GM12878 (cell line): ENCODE measurements at regions not wholly inside any gene's neighbourhood (a gene's known extent, or its start where the extent isn't known, plus 50 kb on each side); places are given as distances from the start of the nearest gene placed in this dataset.

Source experiments
- ATAC-seq: fragments of 200-7000 bp; cut with Tn5 transposase; 3 replicates; pipeline ENCODE4 v1.9.1; 2020; ENCODE audit warnings: mild to moderate bottlenecking, moderate library complexity
- BruUV-seq: library from RNA; stranded (reverse); fragments of 400-500 nt; replicated peaks from 2 replicates; lab custom pipeline; 2021; lab: Mats Ljungman, UMichigan
- CTCF ChIA-PET: fragments of 300-600 bp; sonication (Branson Sonifier 250); formaldehyde crosslinking; extraction: SDS; loops from one replicate; lab custom pipeline; 2021; ENCODE audit warnings: inconsistent platforms; lab: Yijun Ruan, JAX
- POLR2A ChIA-PET: fragments of 350-600 bp; formaldehyde crosslinking; extraction: SDS; loops from one replicate; lab custom pipeline; 2021; ENCODE audit warnings: inconsistent platforms; lab: Charles Lee
- RAD21 ChIA-PET: fragments of 300-600 bp; sonication (Branson Sonifier 250); formaldehyde crosslinking; loops from one replicate; lab custom pipeline; 2023; ENCODE audit warnings: antibody characterized with exemption; ENCODE audit not compliant: unreplicated experiment; lab: Charles Lee
- SMC1A ChIA-PET: fragments of 300-600 bp; sonication (Branson Sonifier 250); formaldehyde crosslinking; loops from one replicate; lab custom pipeline; 2023; ENCODE audit not compliant: unreplicated experiment, uncharacterized antibody; lab: Charles Lee
- DNase-seq: peaks from one replicate; pipeline ENCODE4 v3.0.0-alpha.2; 2011; ENCODE audit warnings: low read depth, low spot score
- FAIRE-seq: peaks from 3 replicates; lab custom pipeline; 2011; peaks lifted over from hg19 to GRCh38; lab: Jason Lieb, UNC
- H2AFZ ChIP-seq: 2 replicates; pipeline ENCODE4 v1.6.0; 2011; ENCODE audit warnings: low read depth, low read length, control low read depth; ENCODE audit not compliant: control insufficient read depth
- H3K27ac ChIP-seq: 2 replicates; pipeline ENCODE4 v1.5.1; 2011; ENCODE audit warnings: control low read depth; ENCODE audit not compliant: control insufficient read depth, insufficient read depth
- H3K27me3 ChIP-seq, 2 experiments: replicated peaks in 1 of 2; 2 replicates each; pipeline versions ENCODE4 v1.6.0 to v1.6.1; 2011; ENCODE audit warnings: low read length in 1 of 2; ENCODE audit not compliant: control insufficient read depth in 2 of 2, insufficient read depth in 2 of 2
- H3K36me3 ChIP-seq, 2 experiments: 2 replicates each; pipeline ENCODE4 v1.5.1; 2011; ENCODE audit warnings: low read length in 1 of 2; ENCODE audit not compliant: control insufficient read depth in 2 of 2, insufficient read depth in 2 of 2
- H3K4me1 ChIP-seq: 2 replicates; pipeline ENCODE4 v1.6.1; 2011; ENCODE audit warnings: mild to moderate bottlenecking, low read length, moderate library complexity, mixed read lengths; ENCODE audit not compliant: control insufficient read depth, insufficient read depth
- H3K4me2 ChIP-seq: 2 replicates; pipeline ENCODE4 v1.6.0; 2011; ENCODE audit warnings: control low read depth; ENCODE audit not compliant: control insufficient read depth, insufficient read depth
- H3K4me3 ChIP-seq: fragments of 200-600 bp; sonication (generic); 2 replicates; pipeline ENCODE4 v1.5.1; 2016
- H3K79me2 ChIP-seq: 2 replicates; pipeline ENCODE4 v1.6.0; 2011; ENCODE audit warnings: low read length; ENCODE audit not compliant: control insufficient read depth, insufficient read depth
- H3K9ac ChIP-seq: 2 replicates; pipeline ENCODE4 v1.8.0; 2011; ENCODE audit warnings: low read length, control low read depth, mixed read lengths; ENCODE audit not compliant: control insufficient read depth, insufficient read depth
- H3K9me3 ChIP-seq: replicated peaks from 3 replicates; pipeline ENCODE4 v1.5.1; 2011; ENCODE audit warnings: mild to moderate bottlenecking, low read length; ENCODE audit not compliant: control insufficient read depth, insufficient read depth
- H4K20me1 ChIP-seq: 2 replicates; pipeline ENCODE4 v1.6.0; 2011; ENCODE audit not compliant: control insufficient read depth, insufficient read depth
- ATF7 ChIP-seq: fragments of 450-650 bp; IDR thresholded peaks from 2 replicates; pipeline ENCODE4 v1.6.1; 2016; ENCODE audit warnings: low read depth, mild to moderate bottlenecking
- BCL11A ChIP-seq: IDR thresholded peaks from 2 replicates; pipeline ENCODE4 v1.6.1; 2011; ENCODE audit warnings: low read depth, low read length
- CBX5 ChIP-seq: sonication (generic); IDR thresholded peaks from 2 replicates; pipeline ENCODE4 v1.6.1; 2016; ENCODE audit warnings: low read depth, moderate library complexity, mild to moderate bottlenecking, inconsistent platforms
- CEBPB ChIP-seq, 2 experiments: fragments of 150-350 bp in 1 of 2; IDR thresholded peaks; 2 replicates each; pipeline ENCODE4 v1.6.1; 2012 to 2014; ENCODE audit warnings: low read depth in 2 of 2, low read length in 2 of 2, borderline replicate concordance in 1 of 2, inconsistent platforms in 1 of 2
- CREB1 ChIP-seq: IDR thresholded peaks from 2 replicates; pipeline ENCODE4 v1.6.1; 2012; ENCODE audit warnings: low read depth, mild to moderate bottlenecking, inconsistent platforms
- DPF2 ChIP-seq: fragments of 450-650 bp; IDR thresholded peaks from 2 replicates; pipeline ENCODE4 v1.6.1; 2017; ENCODE audit warnings: mild to moderate bottlenecking
- KDM1A ChIP-seq: fragments of 200-600 bp; sonication (generic); IDR thresholded peaks from 2 replicates; pipeline ENCODE4 v1.6.1; 2016; ENCODE audit warnings: borderline replicate concordance
- MEF2A ChIP-seq: IDR thresholded peaks from 2 replicates; pipeline ENCODE4 v1.6.1; 2011; ENCODE audit warnings: low read depth, mild to moderate bottlenecking, low read length, moderate library complexity; ENCODE audit not compliant: insufficient read depth
- MTA2 ChIP-seq: fragments of 450-650 bp; IDR thresholded peaks from 2 replicates; pipeline ENCODE4 v1.6.1; 2016; ENCODE audit warnings: low read depth, mild to moderate bottlenecking, moderate library complexity
- NR2C1 ChIP-seq: fragments of 450-650 bp; IDR thresholded peaks from 2 replicates; pipeline ENCODE4 v1.6.1; 2017; ENCODE audit warnings: antibody characterized with exemption, mild to moderate bottlenecking, moderate library complexity
- PKNOX1 ChIP-seq: fragments of 450-650 bp; IDR thresholded peaks from 2 replicates; pipeline ENCODE4 v1.6.1; 2016; ENCODE audit warnings: mild to moderate bottlenecking
- RELA ChIP-seq: fragments of 450-650 bp; IDR thresholded peaks from 2 replicates; pipeline ENCODE4 v1.8.0; 2014; ENCODE audit warnings: borderline replicate concordance; ENCODE audit not compliant: partially characterized antibody
- SKIL ChIP-seq: fragments of 450-650 bp; IDR thresholded peaks from 2 replicates; pipeline ENCODE4 v1.6.1; 2017; ENCODE audit warnings: mild to moderate bottlenecking, low read depth, inconsistent platforms; ENCODE audit not compliant: poor library complexity, severe bottlenecking
- SPI1 ChIP-seq: IDR thresholded peaks from 2 replicates; pipeline ENCODE4 v1.6.1; 2011; ENCODE audit warnings: low read depth, mild to moderate bottlenecking, low read length, moderate library complexity, borderline replicate concordance; ENCODE audit not compliant: insufficient read depth
- TBL1XR1 ChIP-seq: IDR thresholded peaks from 2 replicates; pipeline ENCODE4 v1.6.1; 2012; ENCODE audit warnings: low read depth, low read length, improper control_type of control experiment
- ZBED1 ChIP-seq: IDR thresholded peaks from 2 replicates; pipeline ENCODE4 v1.6.1; 2016; ENCODE audit warnings: borderline replicate concordance
- WGBS: methylation state at CpG from one replicate; pipeline ENCODE4 v1.1.6; 2016; ENCODE audit warnings: low lambda C conversion rate; ENCODE audit not compliant: insufficient replicate concordance, insufficient coverage; ENCODE audit errors: missing lambda C conversion rate; 5-methylcytosine and 5-hydroxymethylcytosine counted together
- in situ Hi-C: fragments of 300-500 bp; cut with MboI; formaldehyde crosslinking; loops from 9 replicates; pipeline ENCODE4 v1.14.3; 2018; ENCODE audit warnings: mixed read lengths
- intact Hi-C: fragments of 100-400 bp; cut with micrococcal nuclease; formaldehyde crosslinking; loops from one replicate; pipeline ENCODE4 v1.14.2; 2022; ENCODE audit not compliant: unreplicated experiment
- TF ChIP-seq, protein P1 (sequence below), 3 experiments: IDR thresholded peaks in 2 of 3; conservative IDR thresholded peaks in 1 of 3; 2 replicates each; pipeline ENCODE4 v1.5.1; 2011; ENCODE audit warnings: low read depth in 3 of 3, low read length in 3 of 3, mild to moderate bottlenecking in 3 of 3, control low read depth in 2 of 3, moderate library complexity in 2 of 3, inconsistent platforms in 1 of 3, mixed read lengths in 1 of 3; ENCODE audit not compliant: control insufficient read depth in 2 of 3, insufficient read depth in 1 of 3; ENCODE audit errors: extremely low read depth in 1 of 3
- TF ChIP-seq, protein P2 (sequence below): IDR thresholded peaks from 2 replicates; pipeline ENCODE4 v1.6.1; 2012; ENCODE audit warnings: low read length, inconsistent platforms

- ChIA-PET POLR2A (no interaction called here), SMC1A (interaction anchor here (0.8 kb wide), 1 partner anchor 9 kb away, joined by 3 read pairs; no protein-coding TSS in a partner anchor), RAD21 (no interaction called here), CTCF (interaction anchor here (0.6 kb wide), 1 partner anchor 8 kb away, joined by 3 read pairs; no protein-coding TSS in a partner anchor)
- H3K4me2 ChIP-seq: no peak overlapping the region
- WGBS: 62% methylated on average over 6 of the region's 6 CpGs
- intact Hi-C loops: no loop called here
- no peaks in the 10 kb centered on the region for H3K4me1 ChIP-seq
- no peak overlapping the region for H3K4me3 ChIP-seq
- no peak overlapping the region for H3K9ac ChIP-seq
- no peak for ATAC-seq
- no peaks in the 10 kb centered on the region; a peak in 1 of 4 replicates for H3K27me3 ChIP-seq
- H3K36me3 ChIP-seq: no peaks in the 10 kb centered on the region
- in situ Hi-C loops: no loop called here
- no peak overlapping the region for H3K27ac ChIP-seq
- H2AFZ ChIP-seq: no peak overlapping the region
- BruUV-seq: no TSS peak
- FAIRE-seq: no peak
- H3K79me2 ChIP-seq: no peaks in the 10 kb centered on the region
- DNase-seq: no peak
- no peaks in the 10 kb centered on the region for H4K20me1 ChIP-seq
- no peaks in the 10 kb centered on the region for H3K9me3 ChIP-seq
- TF ChIP-seq KDM1A (no peak), ATF7 (no peak), MTA2 (no peak), RELA (no peak), SKIL (no peak), SPI1 (no peak), NR2C1 (no peak), CBX5 (no peak), PKNOX1 (no peak), TBL1XR1 (no peak), CREB1 (no peak), CEBPB (IDR thresholded peaks at IDR 0.05; ENCODE audit: borderline replicate concordance in 1 of 2, low read depth in 2 of 2, low read length in 2 of 2) (no peak), ZBED1 (no peak), DPF2 (no peak), MEF2A (no peak), BCL11A (no peak)
- TF ChIP-seq, protein P1, sequence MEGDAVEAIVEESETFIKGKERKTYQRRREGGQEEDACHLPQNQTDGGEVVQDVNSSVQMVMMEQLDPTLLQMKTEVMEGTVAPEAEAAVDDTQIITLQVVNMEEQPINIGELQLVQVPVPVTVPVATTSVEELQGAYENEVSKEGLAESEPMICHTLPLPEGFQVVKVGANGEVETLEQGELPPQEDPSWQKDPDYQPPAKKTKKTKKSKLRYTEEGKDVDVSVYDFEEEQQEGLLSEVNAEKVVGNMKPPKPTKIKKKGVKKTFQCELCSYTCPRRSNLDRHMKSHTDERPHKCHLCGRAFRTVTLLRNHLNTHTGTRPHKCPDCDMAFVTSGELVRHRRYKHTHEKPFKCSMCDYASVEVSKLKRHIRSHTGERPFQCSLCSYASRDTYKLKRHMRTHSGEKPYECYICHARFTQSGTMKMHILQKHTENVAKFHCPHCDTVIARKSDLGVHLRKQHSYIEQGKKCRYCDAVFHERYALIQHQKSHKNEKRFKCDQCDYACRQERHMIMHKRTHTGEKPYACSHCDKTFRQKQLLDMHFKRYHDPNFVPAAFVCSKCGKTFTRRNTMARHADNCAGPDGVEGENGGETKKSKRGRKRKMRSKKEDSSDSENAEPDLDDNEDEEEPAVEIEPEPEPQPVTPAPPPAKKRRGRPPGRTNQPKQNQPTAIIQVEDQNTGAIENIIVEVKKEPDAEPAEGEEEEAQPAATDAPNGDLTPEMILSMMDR (IDR thresholded peaks at IDR 0.05 in 2 of 3, conservative IDR thresholded peaks at IDR 0.05 in 1 of 3; ENCODE audit: control insufficient read depth in 2 of 3, extremely low read depth in 1 of 3, insufficient read depth in 1 of 3, low read depth in 3 of 3, low read length in 3 of 3): no peak
- TF ChIP-seq, protein P2, sequence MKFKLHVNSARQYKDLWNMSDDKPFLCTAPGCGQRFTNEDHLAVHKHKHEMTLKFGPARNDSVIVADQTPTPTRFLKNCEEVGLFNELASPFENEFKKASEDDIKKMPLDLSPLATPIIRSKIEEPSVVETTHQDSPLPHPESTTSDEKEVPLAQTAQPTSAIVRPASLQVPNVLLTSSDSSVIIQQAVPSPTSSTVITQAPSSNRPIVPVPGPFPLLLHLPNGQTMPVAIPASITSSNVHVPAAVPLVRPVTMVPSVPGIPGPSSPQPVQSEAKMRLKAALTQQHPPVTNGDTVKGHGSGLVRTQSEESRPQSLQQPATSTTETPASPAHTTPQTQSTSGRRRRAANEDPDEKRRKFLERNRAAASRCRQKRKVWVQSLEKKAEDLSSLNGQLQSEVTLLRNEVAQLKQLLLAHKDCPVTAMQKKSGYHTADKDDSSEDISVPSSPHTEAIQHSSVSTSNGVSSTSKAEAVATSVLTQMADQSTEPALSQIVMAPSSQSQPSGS: no peak
Observed at GRCh38 chr6:105909106-105909505, 177.0 kb upstream of the PRDM1 start.
